T-helper 17 cell (primary cell): ENCODE measurements at regions not wholly inside any gene's neighbourhood (a gene's known extent, or its start where the extent isn't known, plus 50 kb on each side); places are given as distances from the start of the nearest gene placed in this dataset.

ENCODE experiments used
- ATAC-seq: fragments of 150-1000 bp; cut with Tn5 transposase; 2 replicates; pipeline ENCODE4 v1.10.0; 2021; ENCODE audit warnings: mild to moderate bottlenecking, moderate library complexity
- DNase-seq, 3 donors: peaks; one replicate each; pipeline versions ENCODE4 v3.0.0 to v3.0.0-alpha.2; 2020 to 2021
- H3K9me3 ChIP-seq: one replicate; pipeline ENCODE4 v1.7.0; 2013; ENCODE audit warnings: low read length, mild to moderate bottlenecking; ENCODE audit not compliant: control insufficient read depth, poor library complexity, severe bottlenecking
- H3K27ac Mint-ChIP-seq: one replicate; pipeline ENCODE4 v1.8.0; 2022; ENCODE audit warnings: mild to moderate bottlenecking, moderate library complexity, mixed read lengths
- H3K27me3 Mint-ChIP-seq: one replicate; pipeline ENCODE4 v1.8.0; 2022; ENCODE audit warnings: mixed read lengths
- H3K36me3 Mint-ChIP-seq: one replicate; pipeline ENCODE4 v1.8.0; 2022; ENCODE audit warnings: low read depth, mixed read lengths
- H3K4me1 Mint-ChIP-seq: one replicate; pipeline ENCODE4 v1.8.0; 2022; ENCODE audit warnings: mild to moderate bottlenecking, mixed read lengths
- H3K4me3 Mint-ChIP-seq: one replicate; pipeline ENCODE4 v1.8.0; 2022; ENCODE audit warnings: mild to moderate bottlenecking, moderate library complexity, mixed read lengths

GRCh38 chr1:209355415-209355814, 228.1 kb upstream of the CAMK1G start:
- Mint-ChIP-seq H3K27me3 (peaks cover 63% of the 10 kb centered on the region), H3K27ac (no peak overlapping the region), H3K4me1 (peaks cover 4% of the 10 kb centered on the region), H3K36me3 (no peaks in the 10 kb centered on the region), H3K4me3 (no peak overlapping the region)
- DNase-seq (no peak), ATAC-seq (no peak)
- H3K9me3 ChIP-seq = no peaks in the 10 kb centered on the region

GRCh38 chr1:209356976-209357377, 226.5 kb upstream of the CAMK1G start:
- Mint-ChIP-seq H3K36me3 (no peaks in the 10 kb centered on the region), H3K27ac (no peak overlapping the region), H3K27me3 (peaks cover 63% of the 10 kb centered on the region), H3K4me3 (no peak overlapping the region), H3K4me1 (peaks cover 4% of the 10 kb centered on the region)
- H3K9me3 ChIP-seq = no peaks in the 10 kb centered on the region
- no peak for DNase-seq
- ATAC-seq = no peak

- no peak overlapping the region for H3K27ac Mint-ChIP-seq
- ATAC-seq = no peak
These were observed 220.4 kb upstream of the CAMK1G start for GRCh38 chr1:209363112-209363511.

GRCh38 chr1:209364716-209365115, 218.8 kb upstream of the CAMK1G start:
- Mint-ChIP-seq H3K4me3 (no peak overlapping the region), H3K27me3 (peaks cover 60% of the 10 kb centered on the region), H3K4me1 (no peaks in the 10 kb centered on the region), H3K27ac (no peak overlapping the region), H3K36me3 (no peaks in the 10 kb centered on the region)
- no peaks in the 10 kb centered on the region for H3K9me3 ChIP-seq
- no peak for DNase-seq
- ATAC-seq = no peak

More at GRCh38 chr1:209363112-209363511, 220.4 kb upstream of the CAMK1G start:
- peaks cover 73% of the 10 kb centered on the region for H3K27me3 Mint-ChIP-seq
- H3K9me3 ChIP-seq = no peaks in the 10 kb centered on the region
- no peaks in the 10 kb centered on the region for H3K36me3 Mint-ChIP-seq
- DNase-seq = no peak
- H3K4me3 Mint-ChIP-seq = no peak overlapping the region
- no peaks in the 10 kb centered on the region for H3K4me1 Mint-ChIP-seq

GRCh38 chr1:209367061-209367772, 216.3 kb upstream of the CAMK1G start:
- no peak for ATAC-seq
- Mint-ChIP-seq H3K27me3 (peaks cover 55% of the 10 kb centered on the region), H3K27ac (no peak overlapping the region), H3K36me3 (no peaks in the 10 kb centered on the region), H3K4me1 (no peaks in the 10 kb centered on the region), H3K4me3 (no peak overlapping the region)
- H3K9me3 ChIP-seq = no peaks in the 10 kb centered on the region
- no peak for DNase-seq

GRCh38 chr1:209368864-209369598, 214.5 kb upstream of the CAMK1G start:
- Mint-ChIP-seq H3K4me3 (no peak overlapping the region), H3K36me3 (no peaks in the 10 kb centered on the region), H3K27me3 (peaks cover 54% of the 10 kb centered on the region), H3K4me1 (no peaks in the 10 kb centered on the region), H3K27ac (no peak overlapping the region)
- DNase-seq (no peak), ATAC-seq (no peak)
- no peaks in the 10 kb centered on the region for H3K9me3 ChIP-seq

- Mint-ChIP-seq H3K27ac (no peak overlapping the region), H3K27me3 (peaks cover 50% of the 10 kb centered on the region), H3K4me1 (no peaks in the 10 kb centered on the region), H3K4me3 (no peak overlapping the region), H3K36me3 (no peaks in the 10 kb centered on the region)
- H3K9me3 ChIP-seq = no peaks in the 10 kb centered on the region
- ATAC-seq (no peak), DNase-seq (no peak)
These were observed 213.1 kb upstream of the CAMK1G start for GRCh38 chr1:209370241-209370995.

- Mint-ChIP-seq H3K27me3 (peaks cover 51% of the 10 kb centered on the region), H3K27ac (no peak overlapping the region), H3K36me3 (no peaks in the 10 kb centered on the region), H3K4me1 (no peaks in the 10 kb centered on the region), H3K4me3 (no peak overlapping the region)
- ATAC-seq (no peak), DNase-seq (no peak)
- H3K9me3 ChIP-seq = no peaks in the 10 kb centered on the region
These were observed 208.4 kb upstream of the CAMK1G start for GRCh38 chr1:209375097-209375496.

- no peaks in the 10 kb centered on the region for H3K9me3 ChIP-seq
- DNase-seq (no peak), ATAC-seq (no peak)
- H3K27me3 Mint-ChIP-seq = peaks cover 51% of the 10 kb centered on the region
- no peaks in the 10 kb centered on the region for H3K36me3 Mint-ChIP-seq
- no peak overlapping the region for H3K4me3 Mint-ChIP-seq
- no peaks in the 10 kb centered on the region for H3K4me1 Mint-ChIP-seq
- no peak overlapping the region for H3K27ac Mint-ChIP-seq
These were observed 207.7 kb upstream of the CAMK1G start for GRCh38 chr1:209375671-209376365.

- no peak for DNase-seq
- Mint-ChIP-seq H3K36me3 (no peaks in the 10 kb centered on the region), H3K4me3 (no peak overlapping the region), H3K27ac (no peak overlapping the region), H3K4me1 (no peaks in the 10 kb centered on the region), H3K27me3 (peaks cover 47% of the 10 kb centered on the region)
- H3K9me3 ChIP-seq = no peaks in the 10 kb centered on the region
- no peak for ATAC-seq
These were observed 206.7 kb upstream of the CAMK1G start for GRCh38 chr1:209376774-209377173.

GRCh38 chr1:209377995-209378394, 205.5 kb upstream of the CAMK1G start:
- H3K27me3 Mint-ChIP-seq = peaks cover 46% of the 10 kb centered on the region
- H3K36me3 Mint-ChIP-seq = no peaks in the 10 kb centered on the region
- ATAC-seq (no peak), DNase-seq (no peak)
- H3K27ac Mint-ChIP-seq = no peak overlapping the region
- no peaks in the 10 kb centered on the region for H3K4me1 Mint-ChIP-seq
- no peak overlapping the region for H3K4me3 Mint-ChIP-seq
- H3K9me3 ChIP-seq = no peaks in the 10 kb centered on the region

GRCh38 chr1:209379280-209379679, 204.2 kb upstream of the CAMK1G start:
- no peak overlapping the region for H3K27ac Mint-ChIP-seq
- no peak for DNase-seq

GRCh38 chr1:209380420-209380819, 203.1 kb upstream of the CAMK1G start:
- no peak overlapping the region for H3K27ac Mint-ChIP-seq
- peaks cover 30% of the 10 kb centered on the region for H3K27me3 Mint-ChIP-seq
- H3K9me3 ChIP-seq = no peaks in the 10 kb centered on the region
- no peak for ATAC-seq
- no peaks in the 10 kb centered on the region for H3K36me3 Mint-ChIP-seq
- DNase-seq = no peak
- no peak overlapping the region for H3K4me3 Mint-ChIP-seq
- H3K4me1 Mint-ChIP-seq = no peaks in the 10 kb centered on the region

More at GRCh38 chr1:209379280-209379679, 204.2 kb upstream of the CAMK1G start:
- ATAC-seq = no peak
- Mint-ChIP-seq H3K4me1 (no peaks in the 10 kb centered on the region), H3K36me3 (no peaks in the 10 kb centered on the region), H3K4me3 (no peak overlapping the region), H3K27me3 (peaks cover 37% of the 10 kb centered on the region)
- H3K9me3 ChIP-seq = no peaks in the 10 kb centered on the region
